K562 (cell line): ENCODE measurements at regions not wholly inside any gene's neighbourhood (a gene's known extent, or its start where the extent isn't known, plus 50 kb on each side); places are given as distances from the start of the nearest gene placed in this dataset.

Experiments
- ATAC-seq: fragments of 200-7000 bp; cut with Tn5 transposase; 3 replicates; pipeline ENCODE4 v1.9.1; 2020; ENCODE audit warnings: moderate library complexity
- BruUV-seq: library from RNA; stranded (reverse); fragments of 400-500 nt; replicated peaks from 2 replicates; lab custom pipeline; 2021; lab: Mats Ljungman, UMichigan
- CTCF ChIA-PET: fragments of 300-600 bp; formaldehyde crosslinking; extraction: SDS; loops from one replicate; lab custom pipeline; 2021; ENCODE audit warnings: low intra/inter-chr PET ratio; lab: Yijun Ruan, JAX
- POLR2A ChIA-PET: fragments of 300-600, 350-650 bp; sonication (Branson Sonifier 250); formaldehyde crosslinking; extraction: SDS; loops from one replicate; lab custom pipeline; 2021; ENCODE audit warnings: antibody characterized with exemption, inconsistent platforms; lab: Yijun Ruan, JAX
- DNase-seq, 4 experiments: peaks; one replicate each; pipeline versions ENCODE4 v3.0.0 to v3.0.0-alpha.2; 2011 to 2018; ENCODE audit warnings: low spot score in 3 of 4, mixed read lengths in 3 of 4; ENCODE audit errors: extremely low read depth in 1 of 4
- FAIRE-seq: peaks from 2 replicates; lab custom pipeline; 2011; peaks lifted over from hg19 to GRCh38; lab: Jason Lieb, UNC
- H2AFZ ChIP-seq: 2 replicates; pipeline ENCODE4 v1.6.0; 2011; ENCODE audit warnings: low read depth, low read length, control low read depth, inconsistent platforms
- H3K27ac ChIP-seq: fragments of 200-600 bp; 3 replicates; pipeline ENCODE4 v1.8.0; 2011; ENCODE audit warnings: low read depth, mild to moderate bottlenecking, control low read depth, inconsistent platforms, low read length, moderate library complexity, mixed read lengths; ENCODE audit errors: extremely low read depth
- H3K27me3 ChIP-seq, 2 experiments: fragments of 300-600 bp in 1 of 2; 2 replicates in 1 of 2; 3 replicates in 1 of 2; pipeline versions ENCODE4 v1.6.0 to v1.8.0; 2011; ENCODE audit warnings: inconsistent platforms in 2 of 2, low read length in 2 of 2, mild to moderate bottlenecking in 1 of 2, mixed read lengths in 1 of 2, moderate library complexity in 1 of 2; ENCODE audit not compliant: control insufficient read depth in 2 of 2, insufficient read depth in 2 of 2
- H3K36me3 ChIP-seq: fragments of 300-600 bp; 3 replicates; pipeline ENCODE4 v1.8.0; 2011; ENCODE audit warnings: mild to moderate bottlenecking, low read length, inconsistent platforms; ENCODE audit not compliant: control insufficient read depth, insufficient read depth
- H3K4me1 ChIP-seq, 2 experiments: fragments of 200-600 bp in 1 of 2; replicated peaks in 1 of 2; 2 replicates in 1 of 2; 3 replicates in 1 of 2; pipeline versions ENCODE4 v1.5.1 to v1.8.0; 2011; ENCODE audit warnings: inconsistent platforms in 2 of 2, low read length in 2 of 2, mild to moderate bottlenecking in 1 of 2, mixed read lengths in 1 of 2, moderate library complexity in 1 of 2; ENCODE audit not compliant: control insufficient read depth in 2 of 2, insufficient read depth in 2 of 2
- H3K4me2 ChIP-seq: 2 replicates; pipeline ENCODE4 v1.6.1; 2011; ENCODE audit warnings: low read length, control low read depth, inconsistent platforms, mixed read lengths; ENCODE audit not compliant: insufficient read depth
- H3K4me3 ChIP-seq: fragments of 200-600 bp; sonication (generic), shearing (Covaris generic); 2 replicates; pipeline ENCODE4 v1.5.1; 2016; ENCODE audit warnings: control low read depth, inconsistent platforms
- H3K79me2 ChIP-seq: fragments of 200-600 bp; 3 replicates; pipeline ENCODE4 v1.8.0; 2011; ENCODE audit warnings: low read length, inconsistent platforms; ENCODE audit not compliant: control insufficient read depth, insufficient read depth
- H3K9ac ChIP-seq, 2 experiments: 2 replicates each; pipeline versions ENCODE4 v1.6.0 to v1.6.1; 2011; ENCODE audit warnings: low read depth in 2 of 2, low read length in 2 of 2, control low read depth in 1 of 2, inconsistent platforms in 1 of 2, mild to moderate bottlenecking in 1 of 2, mixed read lengths in 1 of 2; ENCODE audit not compliant: insufficient read depth in 1 of 2
- H3K9me1 ChIP-seq: one replicate; pipeline ENCODE4 v1.6.0; 2011; ENCODE audit warnings: inconsistent platforms, mild to moderate bottlenecking, low read length, moderate library complexity; ENCODE audit not compliant: control insufficient read depth, insufficient read depth
- H3K9me3 ChIP-seq: replicated peaks from 2 replicates; pipeline ENCODE4 v1.5.1; 2011; ENCODE audit warnings: low read depth, low read length, inconsistent platforms; ENCODE audit not compliant: control insufficient read depth, insufficient read depth
- H4K20me1 ChIP-seq: replicated peaks from 2 replicates; pipeline ENCODE4 v1.6.1; 2011; ENCODE audit warnings: low read length, inconsistent platforms, mixed read lengths; ENCODE audit not compliant: control insufficient read depth, insufficient read depth
- WGBS: fragments of 100-300 bp; shearing (Covaris generic); methylation state at CpG from one replicate; pipeline ENCODE4 v1.1.6; 2016; ENCODE audit warnings: low coverage, mixed read lengths; ENCODE audit not compliant: insufficient coverage; ENCODE audit errors: missing lambda C conversion rate; 5-methylcytosine and 5-hydroxymethylcytosine counted together
- in situ Hi-C: fragments of 300-500 bp; cut with MboI; formaldehyde crosslinking; loops from 4 replicates; pipeline ENCODE4 v1.15.0; 2018; ENCODE audit warnings: inconsistent platforms, mixed read lengths
- intact Hi-C: fragments of 100-400 bp; cut with micrococcal nuclease; formaldehyde crosslinking; loops from 2 replicates; pipeline ENCODE4 v1.14.2; 2022
- TF ChIP-seq, protein P1 (sequence below): fragments of 450-650 bp; formaldehyde crosslinking; IDR thresholded peaks from 2 replicates; pipeline ENCODE4 v1.4.0; 2020; ENCODE audit warnings: mild to moderate bottlenecking, mixed read lengths
- TF ChIP-seq, protein P2 (sequence below): sonication (generic); formaldehyde crosslinking; IDR thresholded peaks from 2 replicates; pipeline ENCODE4 v1.8.0; 2022; ENCODE audit warnings: mild to moderate bottlenecking, missing genetic modification reagents
- TF ChIP-seq, protein P3 (sequence below), 2 experiments: fragments of 450-650 bp; formaldehyde crosslinking in 1 of 2; IDR thresholded peaks; 2 replicates each; pipeline versions ENCODE4 v1.4.0 to v1.6.1; 2014 to 2020; ENCODE audit warnings: mild to moderate bottlenecking in 2 of 2, borderline replicate concordance in 1 of 2, low read depth in 1 of 2

DNA sequence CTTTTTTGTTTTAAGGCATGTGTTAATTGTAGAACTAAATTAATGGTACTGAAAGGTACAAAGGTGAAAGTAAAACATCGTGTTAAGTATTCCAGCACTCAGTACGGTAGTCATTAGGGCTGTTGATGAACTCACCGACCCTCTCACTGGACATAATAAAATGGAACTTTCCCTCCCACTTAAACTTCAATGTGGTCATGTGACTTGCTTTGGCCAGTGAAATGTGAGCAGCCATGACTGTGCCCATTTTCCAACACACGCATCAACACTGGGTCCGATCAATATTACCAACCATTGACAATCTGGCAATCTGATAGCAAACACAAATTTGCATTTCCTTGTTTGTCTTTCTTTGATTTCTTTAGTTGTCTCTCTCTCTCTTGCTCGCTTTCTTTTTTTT lies 125.1 kb downstream of the SPP2 start:
- BruUV-seq = no TSS peak
- FAIRE-seq = no peak
- H3K79me2 ChIP-seq = no peaks in the 10 kb centered on the region
- no peaks in the 10 kb centered on the region for H3K4me1 ChIP-seq
- no peaks in the 10 kb centered on the region for H3K9me3 ChIP-seq
- DNase-seq = no peak
- H3K27ac ChIP-seq = no peak overlapping the region
- H4K20me1 ChIP-seq = no peaks in the 10 kb centered on the region
- no peak overlapping the region for H3K4me2 ChIP-seq
- peaks cover 0 to 20% of the 10 kb centered on the region in 2 experiments; a peak in 3 of 5 replicates for H3K27me3 ChIP-seq
- CTCF ChIA-PET = no interaction called here
- no peak overlapping the region for H2AFZ ChIP-seq
- in situ Hi-C loops = no loop called here
- H3K9ac ChIP-seq = no peak overlapping the region
- no peak for ATAC-seq
- intact Hi-C loops = no loop called here
- 4% methylated on average over 6 of the region's 6 CpGs for WGBS
- no peak overlapping the region for H3K4me3 ChIP-seq
- no peaks in the 10 kb centered on the region for H3K36me3 ChIP-seq
- no peaks in the 10 kb centered on the region for H3K9me1 ChIP-seq
- POLR2A ChIA-PET = no interaction called here
- TF ChIP-seq, protein P1, sequence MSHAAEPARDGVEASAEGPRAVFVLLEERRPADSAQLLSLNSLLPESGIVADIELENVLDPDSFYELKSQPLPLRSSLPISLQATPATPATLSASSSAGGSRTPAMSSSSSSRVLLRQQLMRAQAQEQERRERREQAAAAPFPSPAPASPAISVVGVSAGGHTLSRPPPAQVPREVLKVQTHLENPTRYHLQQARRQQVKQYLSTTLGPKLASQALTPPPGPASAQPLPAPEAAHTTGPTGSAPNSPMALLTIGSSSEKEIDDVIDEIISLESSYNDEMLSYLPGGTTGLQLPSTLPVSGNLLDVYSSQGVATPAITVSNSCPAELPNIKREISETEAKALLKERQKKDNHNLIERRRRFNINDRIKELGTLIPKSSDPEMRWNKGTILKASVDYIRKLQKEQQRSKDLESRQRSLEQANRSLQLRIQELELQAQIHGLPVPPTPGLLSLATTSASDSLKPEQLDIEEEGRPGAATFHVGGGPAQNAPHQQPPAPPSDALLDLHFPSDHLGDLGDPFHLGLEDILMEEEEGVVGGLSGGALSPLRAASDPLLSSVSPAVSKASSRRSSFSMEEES (CRISPR knock-in tag) = peak; percentile 80
- TF ChIP-seq, protein P2, sequence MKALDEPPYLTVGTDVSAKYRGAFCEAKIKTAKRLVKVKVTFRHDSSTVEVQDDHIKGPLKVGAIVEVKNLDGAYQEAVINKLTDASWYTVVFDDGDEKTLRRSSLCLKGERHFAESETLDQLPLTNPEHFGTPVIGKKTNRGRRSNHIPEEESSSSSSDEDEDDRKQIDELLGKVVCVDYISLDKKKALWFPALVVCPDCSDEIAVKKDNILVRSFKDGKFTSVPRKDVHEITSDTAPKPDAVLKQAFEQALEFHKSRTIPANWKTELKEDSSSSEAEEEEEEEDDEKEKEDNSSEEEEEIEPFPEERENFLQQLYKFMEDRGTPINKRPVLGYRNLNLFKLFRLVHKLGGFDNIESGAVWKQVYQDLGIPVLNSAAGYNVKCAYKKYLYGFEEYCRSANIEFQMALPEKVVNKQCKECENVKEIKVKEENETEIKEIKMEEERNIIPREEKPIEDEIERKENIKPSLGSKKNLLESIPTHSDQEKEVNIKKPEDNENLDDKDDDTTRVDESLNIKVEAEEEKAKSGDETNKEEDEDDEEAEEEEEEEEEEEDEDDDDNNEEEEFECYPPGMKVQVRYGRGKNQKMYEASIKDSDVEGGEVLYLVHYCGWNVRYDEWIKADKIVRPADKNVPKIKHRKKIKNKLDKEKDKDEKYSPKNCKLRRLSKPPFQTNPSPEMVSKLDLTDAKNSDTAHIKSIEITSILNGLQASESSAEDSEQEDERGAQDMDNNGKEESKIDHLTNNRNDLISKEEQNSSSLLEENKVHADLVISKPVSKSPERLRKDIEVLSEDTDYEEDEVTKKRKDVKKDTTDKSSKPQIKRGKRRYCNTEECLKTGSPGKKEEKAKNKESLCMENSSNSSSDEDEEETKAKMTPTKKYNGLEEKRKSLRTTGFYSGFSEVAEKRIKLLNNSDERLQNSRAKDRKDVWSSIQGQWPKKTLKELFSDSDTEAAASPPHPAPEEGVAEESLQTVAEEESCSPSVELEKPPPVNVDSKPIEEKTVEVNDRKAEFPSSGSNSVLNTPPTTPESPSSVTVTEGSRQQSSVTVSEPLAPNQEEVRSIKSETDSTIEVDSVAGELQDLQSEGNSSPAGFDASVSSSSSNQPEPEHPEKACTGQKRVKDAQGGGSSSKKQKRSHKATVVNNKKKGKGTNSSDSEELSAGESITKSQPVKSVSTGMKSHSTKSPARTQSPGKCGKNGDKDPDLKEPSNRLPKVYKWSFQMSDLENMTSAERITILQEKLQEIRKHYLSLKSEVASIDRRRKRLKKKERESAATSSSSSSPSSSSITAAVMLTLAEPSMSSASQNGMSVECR (CRISPR knock-in tag) = no peak
- TF ChIP-seq, protein P3, sequence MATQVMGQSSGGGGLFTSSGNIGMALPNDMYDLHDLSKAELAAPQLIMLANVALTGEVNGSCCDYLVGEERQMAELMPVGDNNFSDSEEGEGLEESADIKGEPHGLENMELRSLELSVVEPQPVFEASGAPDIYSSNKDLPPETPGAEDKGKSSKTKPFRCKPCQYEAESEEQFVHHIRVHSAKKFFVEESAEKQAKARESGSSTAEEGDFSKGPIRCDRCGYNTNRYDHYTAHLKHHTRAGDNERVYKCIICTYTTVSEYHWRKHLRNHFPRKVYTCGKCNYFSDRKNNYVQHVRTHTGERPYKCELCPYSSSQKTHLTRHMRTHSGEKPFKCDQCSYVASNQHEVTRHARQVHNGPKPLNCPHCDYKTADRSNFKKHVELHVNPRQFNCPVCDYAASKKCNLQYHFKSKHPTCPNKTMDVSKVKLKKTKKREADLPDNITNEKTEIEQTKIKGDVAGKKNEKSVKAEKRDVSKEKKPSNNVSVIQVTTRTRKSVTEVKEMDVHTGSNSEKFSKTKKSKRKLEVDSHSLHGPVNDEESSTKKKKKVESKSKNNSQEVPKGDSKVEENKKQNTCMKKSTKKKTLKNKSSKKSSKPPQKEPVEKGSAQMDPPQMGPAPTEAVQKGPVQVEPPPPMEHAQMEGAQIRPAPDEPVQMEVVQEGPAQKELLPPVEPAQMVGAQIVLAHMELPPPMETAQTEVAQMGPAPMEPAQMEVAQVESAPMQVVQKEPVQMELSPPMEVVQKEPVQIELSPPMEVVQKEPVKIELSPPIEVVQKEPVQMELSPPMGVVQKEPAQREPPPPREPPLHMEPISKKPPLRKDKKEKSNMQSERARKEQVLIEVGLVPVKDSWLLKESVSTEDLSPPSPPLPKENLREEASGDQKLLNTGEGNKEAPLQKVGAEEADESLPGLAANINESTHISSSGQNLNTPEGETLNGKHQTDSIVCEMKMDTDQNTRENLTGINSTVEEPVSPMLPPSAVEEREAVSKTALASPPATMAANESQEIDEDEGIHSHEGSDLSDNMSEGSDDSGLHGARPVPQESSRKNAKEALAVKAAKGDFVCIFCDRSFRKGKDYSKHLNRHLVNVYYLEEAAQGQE (IDR thresholded peaks at IDR 0.05; ENCODE audit: borderline replicate concordance) = no peak
- TF ChIP-seq, protein P3 (CRISPR knock-in tag; IDR thresholded peaks at IDR 0.05; ENCODE audit: low read depth) = no peak
